Calu3 (cell line): ENCODE measurements at regions not wholly inside any gene's neighbourhood (a gene's known extent, or its start where the extent isn't known, plus 50 kb on each side); places are given as distances from the start of the nearest gene placed in this dataset.

Source experiments
- BruUV-seq: library from RNA; stranded (reverse); fragments of 400-500 nt; replicated peaks from 2 replicates; lab custom pipeline; 2021; lab: Mats Ljungman, UMichigan
- CTCF ChIA-PET: fragments of 300-600 bp; sonication (Branson Sonifier 250); formaldehyde crosslinking; loops from one replicate; lab custom pipeline; 2022; ENCODE audit warnings: antibody characterized with exemption; lab: Charles Lee
- DNase-seq: peaks from one replicate; pipeline ENCODE4 v3.0.0; 2022
- H3K27ac Mint-ChIP-seq: one replicate; pipeline ENCODE4 v1.8.0; 2022; ENCODE audit warnings: mixed read lengths; ENCODE audit not compliant: unreplicated experiment
- H3K27me3 Mint-ChIP-seq: one replicate; pipeline ENCODE4 v1.8.0; 2022; ENCODE audit warnings: mixed read lengths; ENCODE audit not compliant: unreplicated experiment
- H3K36me3 Mint-ChIP-seq: one replicate; pipeline ENCODE4 v1.8.0; 2022; ENCODE audit warnings: mild to moderate bottlenecking, moderate library complexity, mixed read lengths; ENCODE audit not compliant: insufficient read depth, unreplicated experiment
- H3K4me1 Mint-ChIP-seq: one replicate; pipeline ENCODE4 v1.8.0; 2022; ENCODE audit warnings: mild to moderate bottlenecking, low read depth, mixed read lengths; ENCODE audit not compliant: unreplicated experiment
- H3K4me3 Mint-ChIP-seq: one replicate; pipeline ENCODE4 v1.8.0; 2022; ENCODE audit warnings: mild to moderate bottlenecking, low read depth, moderate library complexity, mixed read lengths; ENCODE audit not compliant: unreplicated experiment
- H3K9me3 Mint-ChIP-seq: one replicate; pipeline ENCODE4 v1.8.0; 2022; ENCODE audit warnings: low read depth, mixed read lengths; ENCODE audit not compliant: unreplicated experiment
- intact Hi-C: fragments of 100-400 bp; cut with micrococcal nuclease; formaldehyde crosslinking; loops from one replicate; pipeline ENCODE4 v1.10.0; 2022; ENCODE audit not compliant: unreplicated experiment
- TF ChIP-seq, protein P1 (sequence below): fragments of 200-600 bp; IDR thresholded peaks from one replicate; pipeline ENCODE4 v1.8.0; 2022; ENCODE audit warnings: antibody characterized with exemption; ENCODE audit not compliant: unreplicated experiment

DNA sequence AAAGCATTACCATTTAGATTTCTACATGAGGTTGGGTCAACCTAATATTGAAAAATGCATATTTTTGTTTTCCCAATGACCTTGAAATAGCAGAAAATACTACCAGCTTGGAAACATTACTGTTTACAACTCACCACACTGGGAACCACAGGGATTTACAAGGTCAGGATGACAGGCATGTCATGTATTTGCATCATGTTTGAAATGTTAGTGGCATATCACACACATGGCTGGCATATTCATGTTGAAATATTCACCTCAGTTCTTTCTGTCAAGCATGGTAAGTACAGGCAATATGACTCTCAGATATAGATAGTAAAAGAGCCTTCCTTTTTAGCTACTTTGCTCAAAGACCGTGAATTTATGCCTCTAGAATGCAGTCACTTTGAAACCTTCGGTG, 593.5 kb downstream of the NOVA1 start:
- H3K27me3 Mint-ChIP-seq: no peaks in the 10 kb centered on the region
- TF ChIP-seq, protein P1, sequence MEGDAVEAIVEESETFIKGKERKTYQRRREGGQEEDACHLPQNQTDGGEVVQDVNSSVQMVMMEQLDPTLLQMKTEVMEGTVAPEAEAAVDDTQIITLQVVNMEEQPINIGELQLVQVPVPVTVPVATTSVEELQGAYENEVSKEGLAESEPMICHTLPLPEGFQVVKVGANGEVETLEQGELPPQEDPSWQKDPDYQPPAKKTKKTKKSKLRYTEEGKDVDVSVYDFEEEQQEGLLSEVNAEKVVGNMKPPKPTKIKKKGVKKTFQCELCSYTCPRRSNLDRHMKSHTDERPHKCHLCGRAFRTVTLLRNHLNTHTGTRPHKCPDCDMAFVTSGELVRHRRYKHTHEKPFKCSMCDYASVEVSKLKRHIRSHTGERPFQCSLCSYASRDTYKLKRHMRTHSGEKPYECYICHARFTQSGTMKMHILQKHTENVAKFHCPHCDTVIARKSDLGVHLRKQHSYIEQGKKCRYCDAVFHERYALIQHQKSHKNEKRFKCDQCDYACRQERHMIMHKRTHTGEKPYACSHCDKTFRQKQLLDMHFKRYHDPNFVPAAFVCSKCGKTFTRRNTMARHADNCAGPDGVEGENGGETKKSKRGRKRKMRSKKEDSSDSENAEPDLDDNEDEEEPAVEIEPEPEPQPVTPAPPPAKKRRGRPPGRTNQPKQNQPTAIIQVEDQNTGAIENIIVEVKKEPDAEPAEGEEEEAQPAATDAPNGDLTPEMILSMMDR: no peak
- H3K4me3 Mint-ChIP-seq: no peak overlapping the region
- no peaks in the 10 kb centered on the region for H3K36me3 Mint-ChIP-seq
- no peaks in the 10 kb centered on the region for H3K4me1 Mint-ChIP-seq
- H3K9me3 Mint-ChIP-seq: peaks cover 3% of the 10 kb centered on the region
- no peak for DNase-seq
- CTCF ChIA-PET: no interaction called here
- H3K27ac Mint-ChIP-seq: no peak overlapping the region
- no TSS peak for BruUV-seq
- intact Hi-C loops: no loop called here

DNA sequence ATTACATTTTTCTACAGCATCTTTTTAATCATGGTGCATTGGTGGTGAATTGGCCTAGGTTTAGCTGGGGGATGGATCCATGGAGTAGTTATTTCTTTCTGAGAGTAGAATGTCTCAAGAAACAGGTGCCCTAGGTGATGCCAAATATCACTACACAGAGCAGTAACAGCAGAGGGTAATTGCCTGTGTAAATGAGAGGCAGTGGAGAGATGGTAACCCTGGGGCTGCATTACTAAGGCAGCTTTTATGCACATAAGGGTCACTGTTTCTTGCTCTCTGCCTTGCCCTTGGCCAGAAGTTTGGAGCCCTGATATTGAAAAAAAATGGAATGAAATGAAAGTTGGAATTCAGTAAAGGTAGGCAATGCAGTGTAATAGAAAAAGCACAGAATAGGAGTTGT, 604.0 kb downstream of the NOVA1 start:
- no peaks in the 10 kb centered on the region for H3K4me1 Mint-ChIP-seq
- peaks cover 21% of the 10 kb centered on the region for H3K9me3 Mint-ChIP-seq
- no peaks in the 10 kb centered on the region for H3K27me3 Mint-ChIP-seq

DNA sequence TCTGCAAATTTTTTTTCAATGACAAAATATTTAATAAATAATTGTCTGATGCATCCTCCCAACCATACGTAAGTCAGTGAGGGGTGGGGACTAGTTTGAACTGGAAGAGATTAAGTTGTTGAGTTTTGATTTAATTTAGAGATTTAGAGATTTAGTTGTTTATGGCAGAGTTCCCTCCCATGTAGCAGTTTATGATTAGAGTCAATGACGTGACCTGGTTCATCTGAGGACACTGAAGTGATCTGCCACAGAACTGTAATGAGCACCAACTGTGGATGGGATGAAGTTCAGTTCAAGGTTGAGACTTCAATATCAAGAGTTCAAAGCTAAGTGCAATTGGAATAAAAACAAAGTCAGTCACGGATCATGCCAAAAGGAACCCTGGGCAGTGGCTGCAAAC, 609.3 kb downstream of the NOVA1 start:
- intact Hi-C loops: no loop called here
- no TSS peak for BruUV-seq
- DNase-seq: no peak
- peaks cover 8% of the 10 kb centered on the region for H3K9me3 Mint-ChIP-seq
- CTCF ChIA-PET: no interaction called here
- H3K27me3 Mint-ChIP-seq: no peaks in the 10 kb centered on the region
- no peak overlapping the region for H3K4me3 Mint-ChIP-seq
- no peaks in the 10 kb centered on the region for H3K36me3 Mint-ChIP-seq
- no peaks in the 10 kb centered on the region for H3K4me1 Mint-ChIP-seq
- TF ChIP-seq, protein P1: no peak
- no peak overlapping the region for H3K27ac Mint-ChIP-seq

More for the DNA sequence above, 604.0 kb downstream of the NOVA1 start:
- no peak for DNase-seq
- no TSS peak for BruUV-seq
- intact Hi-C loops: no loop called here
- no peak overlapping the region for H3K4me3 Mint-ChIP-seq
- no peaks in the 10 kb centered on the region for H3K36me3 Mint-ChIP-seq
- CTCF ChIA-PET: no interaction called here
- TF ChIP-seq, protein P1: no peak
- H3K27ac Mint-ChIP-seq: no peak overlapping the region

DNA sequence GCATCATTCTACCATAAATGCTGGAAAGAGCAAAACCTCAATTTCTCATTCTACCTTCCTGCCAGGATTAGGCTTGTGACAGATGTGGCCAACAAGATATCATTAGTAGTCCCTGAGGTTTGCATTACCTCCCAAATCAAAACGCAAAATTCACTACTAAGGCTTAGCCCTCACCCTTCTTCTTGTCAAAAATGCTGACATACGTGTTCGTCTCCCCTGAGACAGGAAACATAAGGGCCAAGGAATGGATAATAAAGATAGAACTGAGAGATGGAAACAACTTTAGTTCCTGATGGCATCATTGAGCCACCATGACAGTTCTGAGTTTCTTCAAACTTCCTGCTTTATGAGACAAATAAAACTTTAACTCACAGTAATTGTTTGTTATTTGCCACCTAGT, 642.1 kb downstream of the NOVA1 start:
- intact Hi-C loops: no loop called here
- Mint-ChIP-seq H3K36me3 (no peaks in the 10 kb centered on the region), H3K4me1 (no peaks in the 10 kb centered on the region), H3K27me3 (no peaks in the 10 kb centered on the region), H3K4me3 (no peak overlapping the region), H3K9me3 (peaks cover 13% of the 10 kb centered on the region), H3K27ac (no peak overlapping the region)
- DNase-seq: no peak
- no TSS peak for BruUV-seq
- TF ChIP-seq, protein P1: no peak
- CTCF ChIA-PET: no interaction called here
